ENCODE measurements at regions not wholly inside any gene's neighbourhood (a gene's known extent, or its start where the extent isn't known, plus 50 kb on each side); places are given as distances from the start of the nearest gene placed in this dataset.
"Not testable (repeated sequence)": the region's sequence is repeated elsewhere in the genome, so short reads cannot be mapped to it uniquely, and the experiment has no call there.

- not testable (repeated sequence) for DNase-seq
Measured at GRCh38 chr2:132332345-132333033, 84.1 kb upstream of the GPR39 start.

DNA sequence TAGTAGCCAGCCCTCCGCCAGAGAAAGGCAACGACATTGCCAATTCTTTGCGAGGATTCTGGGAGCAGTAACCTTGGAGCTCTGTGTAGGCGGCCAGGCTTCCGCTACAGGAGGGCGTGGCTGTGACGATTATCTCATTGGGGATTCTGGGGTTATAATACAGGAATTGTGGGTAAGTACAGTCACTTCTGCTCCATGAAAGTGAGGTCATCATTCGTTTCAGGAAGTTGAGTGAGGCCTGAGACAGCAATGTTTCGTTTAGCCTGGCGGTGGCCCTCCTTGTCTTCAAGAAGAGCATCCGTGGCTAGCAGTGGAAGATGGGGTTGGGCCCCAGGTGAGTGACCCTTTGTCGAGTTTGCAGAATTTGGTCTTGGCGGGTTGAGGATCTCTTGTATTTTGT lies 79.5 kb upstream of the GPR39 start:
- DNase-seq: not testable (repeated sequence)

- DNase-seq: not testable (repeated sequence)
Measured at GRCh38 chr2:132337844-132338243, 78.8 kb upstream of the GPR39 start.

DNA sequence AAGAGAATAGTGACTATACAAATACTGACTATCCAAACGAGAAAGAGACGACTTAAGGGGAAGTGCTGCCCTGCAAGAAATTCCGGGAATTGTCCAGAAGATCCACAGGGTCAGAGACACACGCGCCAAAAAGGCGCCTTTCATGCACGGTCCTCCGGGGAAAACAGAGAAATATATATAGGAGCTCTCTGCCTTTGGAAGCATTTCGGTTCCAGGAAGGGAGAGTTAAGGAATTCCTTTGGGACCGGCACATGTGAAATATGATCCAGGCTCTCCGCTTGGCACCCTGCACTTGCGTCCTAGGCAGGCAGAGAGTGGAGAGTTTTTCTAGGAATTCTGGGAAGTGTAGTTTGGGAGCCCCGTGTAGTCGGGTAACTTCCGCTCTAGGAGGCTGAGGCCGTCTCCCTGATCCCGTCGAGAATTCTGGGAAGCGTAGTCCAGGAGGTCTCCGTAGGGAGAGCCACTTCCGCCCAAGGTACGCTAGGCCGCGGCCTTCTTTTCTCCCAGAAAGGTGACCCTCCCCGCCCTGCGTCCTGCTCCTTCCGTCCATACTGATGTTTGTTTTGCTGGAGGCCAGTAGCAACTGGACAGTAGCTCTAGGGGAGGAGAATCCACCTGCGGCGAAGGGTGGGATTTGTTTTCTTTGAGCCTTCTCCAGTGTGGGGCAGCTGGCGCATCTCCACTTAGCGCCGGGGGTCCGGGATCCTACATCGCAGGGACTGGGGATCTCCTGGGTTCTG lies 69.4 kb upstream of the GPR39 start:
- not testable (repeated sequence) for DNase-seq

- DNase-seq: not testable (repeated sequence)
Measured at GRCh38 chr2:132349092-132349687, 67.4 kb upstream of the GPR39 start.

- not testable (repeated sequence) for DNase-seq
Measured at GRCh38 chr2:132351668-132352067, 64.9 kb upstream of the GPR39 start.

GRCh38 chr2:132352481-132353001 lies 64.1 kb upstream of the GPR39 start:
- DNase-seq: not testable (repeated sequence)

- DNase-seq: not testable (repeated sequence)
Measured at GRCh38 chr2:132353380-132353779, 63.2 kb upstream of the GPR39 start.

- not testable (repeated sequence) for DNase-seq
Measured at GRCh38 chr2:132360964-132361363, 55.6 kb upstream of the GPR39 start.

DNA sequence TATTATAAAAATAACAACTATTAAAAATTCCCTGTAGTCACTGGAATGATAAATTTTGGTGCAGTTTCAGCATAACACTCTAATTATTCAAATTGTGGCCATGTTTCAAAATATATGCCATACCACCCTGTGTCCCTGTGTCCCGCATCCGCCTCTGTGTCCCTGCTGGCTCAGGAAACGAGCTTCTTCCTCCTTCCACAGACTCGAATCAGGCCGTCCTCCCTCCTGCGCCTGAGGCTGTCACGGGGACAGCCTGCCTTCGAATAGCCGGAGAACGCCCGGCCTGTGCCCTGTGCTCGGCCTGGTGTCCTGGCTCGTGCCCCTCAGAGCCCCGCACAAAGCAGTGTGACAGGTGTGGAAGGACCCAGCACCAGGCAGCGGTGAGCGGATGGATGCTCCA lies 55.1 kb upstream of the GPR39 start:
- not testable (repeated sequence) for DNase-seq

DNA sequence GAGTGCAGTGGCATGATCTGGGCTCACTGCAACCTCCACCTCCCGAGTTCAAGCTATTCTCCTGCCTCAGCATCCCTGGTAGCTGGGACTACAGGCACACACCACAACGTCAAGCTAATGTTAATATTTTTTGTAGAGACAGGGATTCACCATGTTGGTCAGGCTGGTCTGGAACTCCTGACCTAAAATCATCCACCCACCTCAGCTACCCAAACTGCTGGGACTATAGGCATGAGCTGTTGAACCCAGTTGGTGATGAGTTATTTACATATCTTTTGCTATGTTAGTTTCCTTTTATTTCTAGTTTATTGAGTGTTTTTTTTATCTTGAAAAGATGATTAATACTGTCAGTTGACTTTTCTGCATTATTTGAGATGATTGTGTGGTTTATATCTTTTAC lies 53.3 kb upstream of the GPR39 start:
- not testable (repeated sequence) for DNase-seq

GRCh38 chr2:132365963-132366362 lies 50.6 kb upstream of the GPR39 start:
- not testable (repeated sequence) for DNase-seq

DNA sequence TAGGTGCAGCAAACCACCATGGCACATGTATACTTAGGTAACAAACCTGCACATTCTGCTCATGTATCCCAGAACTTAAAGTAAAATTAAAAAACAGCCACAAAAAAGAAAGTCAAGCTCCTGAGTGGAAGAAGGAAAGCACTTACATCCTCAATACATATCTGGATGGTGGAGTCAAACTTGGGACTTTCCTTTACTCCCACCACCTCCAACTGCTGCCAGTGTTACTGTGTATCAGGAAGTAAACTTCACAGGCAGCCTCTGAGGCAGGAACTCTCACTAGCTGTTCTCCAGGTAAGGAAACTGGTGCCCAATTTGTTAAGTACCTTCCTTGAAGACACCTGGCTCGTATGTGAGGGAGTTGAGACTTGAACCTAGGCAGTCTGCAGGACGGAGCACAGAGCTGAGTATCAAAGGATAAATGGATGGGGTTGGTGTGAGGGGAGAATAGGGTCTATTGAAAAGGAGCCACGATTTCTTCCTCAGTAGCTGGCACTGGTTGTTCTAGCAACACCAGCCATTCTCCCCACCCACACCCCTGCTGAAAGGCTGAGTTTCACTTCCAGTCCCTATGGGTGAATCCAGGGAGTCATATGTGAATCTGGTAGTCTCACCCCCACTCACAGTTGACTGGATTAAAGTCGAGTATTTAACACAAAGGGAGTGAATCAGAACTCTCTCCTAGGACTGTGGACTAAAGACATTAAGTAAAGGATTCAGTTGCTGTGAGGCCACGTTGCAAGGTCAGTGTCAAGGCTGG lies 50.0 kb upstream of the GPR39 start:
- no peak for DNase-seq

Data from central memory CD4-positive, alpha-beta T cell (primary cell).